GM23338 (cell line): ENCODE measurements at regions not wholly inside any gene's neighbourhood (a gene's known extent, or its start where the extent isn't known, plus 50 kb on each side); places are given as distances from the start of the nearest gene placed in this dataset.

ENCODE experiments used
- CREB1 ChIP-seq: fragments of 250-450 bp; sonication (Bioruptor Pico); IDR thresholded peaks from 2 replicates; pipeline ENCODE4 v1.5.0; 2020; ENCODE audit warnings: low read depth, mild to moderate bottlenecking, moderate library complexity
- CTCF ChIP-seq, 2 experiments: fragments of 200-600 bp in 1 of 2; sonication (generic) in 1 of 2; conservative IDR thresholded peaks; 2 replicates each; pipeline versions ENCODE4 v1.5.1 to v1.6.1; 2016 to 2017; ENCODE audit warnings: antibody characterized with exemption in 2 of 2, low read depth in 2 of 2, mild to moderate bottlenecking in 2 of 2, moderate library complexity in 1 of 2
- ETS1 ChIP-seq: IDR thresholded peaks from 2 replicates; pipeline ENCODE4 v1.6.1; 2016; ENCODE audit warnings: antibody characterized with exemption
- EZH2 ChIP-seq: fragments of 200-600 bp; sonication (generic); IDR thresholded peaks from one replicate; pipeline ENCODE4 v1.8.0; 2017; ENCODE audit warnings: antibody characterized with exemption, mild to moderate bottlenecking, low read depth; ENCODE audit not compliant: unreplicated experiment
- EZH2phosphoT487 ChIP-seq: fragments of 200-600 bp; sonication (generic); IDR thresholded peaks from one replicate; pipeline ENCODE4 v1.8.1; 2018; ENCODE audit warnings: antibody characterized with exemption; ENCODE audit not compliant: unreplicated experiment
- JUNB ChIP-seq: IDR thresholded peaks from one replicate; pipeline ENCODE4 v1.6.1; 2016; ENCODE audit warnings: antibody characterized with exemption; ENCODE audit not compliant: unreplicated experiment
- NANOG ChIP-seq: IDR thresholded peaks from 2 replicates; pipeline ENCODE4 v1.6.1; 2016; ENCODE audit warnings: antibody characterized with exemption, borderline replicate concordance
- POLR2AphosphoS5 ChIP-seq: IDR thresholded peaks from 2 replicates; pipeline ENCODE4 v1.6.1; 2016; ENCODE audit warnings: antibody characterized with exemption, low read depth
- REST ChIP-seq: IDR thresholded peaks from one replicate; pipeline ENCODE4 v1.6.1; 2018; ENCODE audit warnings: antibody characterized with exemption; ENCODE audit not compliant: unreplicated experiment
- STAT1 ChIP-seq: IDR thresholded peaks from one replicate; pipeline ENCODE4 v1.6.1; 2016; ENCODE audit warnings: antibody characterized with exemption; ENCODE audit not compliant: unreplicated experiment
- ZNF114 ChIP-seq: fragments of 250-450 bp; sonication (Bioruptor Pico); IDR thresholded peaks from 2 replicates; pipeline ENCODE4 v1.5.0; 2020; ENCODE audit warnings: mild to moderate bottlenecking, moderate library complexity
- ZNF331 ChIP-seq: fragments of 250-450 bp; sonication (Bioruptor Pico); IDR thresholded peaks from 2 replicates; pipeline ENCODE4 v1.5.0; 2020; ENCODE audit warnings: low read depth, mild to moderate bottlenecking, moderate library complexity
- ZNF462 ChIP-seq: fragments of 250-450 bp; sonication (Bioruptor Pico); IDR thresholded peaks from 2 replicates; pipeline ENCODE4 v1.5.0; 2020; ENCODE audit warnings: mild to moderate bottlenecking, moderate library complexity

- TF ChIP-seq CTCF (conservative IDR thresholded peaks at IDR 0.05; ENCODE audit: low read depth in 2 of 2) (no peak), EZH2 (no peak), ZNF114 (CRISPR knock-in tag) (no peak), REST (no peak), POLR2AphosphoS5 (no peak), ETS1 (no peak), JUNB (no peak), STAT1 (no peak), EZH2phosphoT487 (no peak), CREB1 (CRISPR knock-in tag) (no peak), NANOG (no peak), ZNF462 (no peak), ZNF331 (CRISPR knock-in tag) (no peak)
These were observed 506.5 kb upstream of the TBL1XR1 start for GRCh38 chr3:177703788-177704187.
